ENCODE measurements at regions not wholly inside any gene's neighbourhood (a gene's known extent, or its start where the extent isn't known, plus 50 kb on each side); places are given as distances from the start of the nearest gene placed in this dataset.

DNA sequence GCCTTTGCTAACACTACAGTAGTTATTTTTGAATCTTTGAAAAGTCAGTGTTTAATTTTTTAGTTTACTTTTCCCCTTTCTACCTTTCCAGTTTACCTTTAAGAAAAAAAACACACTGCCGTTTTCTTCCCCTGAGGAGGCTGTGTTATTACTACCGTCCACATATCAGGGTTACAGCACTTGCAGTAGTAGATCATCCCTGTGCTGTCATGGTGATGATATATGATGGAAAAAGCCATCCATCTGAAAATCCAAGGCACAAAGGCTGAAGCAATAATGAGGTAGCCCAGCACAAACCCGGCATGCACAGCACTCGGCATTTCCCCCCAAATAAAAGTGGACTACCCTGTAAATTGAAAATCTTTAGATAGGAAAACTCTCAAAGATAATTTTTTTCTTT is 258.7 kb downstream of the CXXC4 start:
- TF ChIP-seq, protein P1, sequence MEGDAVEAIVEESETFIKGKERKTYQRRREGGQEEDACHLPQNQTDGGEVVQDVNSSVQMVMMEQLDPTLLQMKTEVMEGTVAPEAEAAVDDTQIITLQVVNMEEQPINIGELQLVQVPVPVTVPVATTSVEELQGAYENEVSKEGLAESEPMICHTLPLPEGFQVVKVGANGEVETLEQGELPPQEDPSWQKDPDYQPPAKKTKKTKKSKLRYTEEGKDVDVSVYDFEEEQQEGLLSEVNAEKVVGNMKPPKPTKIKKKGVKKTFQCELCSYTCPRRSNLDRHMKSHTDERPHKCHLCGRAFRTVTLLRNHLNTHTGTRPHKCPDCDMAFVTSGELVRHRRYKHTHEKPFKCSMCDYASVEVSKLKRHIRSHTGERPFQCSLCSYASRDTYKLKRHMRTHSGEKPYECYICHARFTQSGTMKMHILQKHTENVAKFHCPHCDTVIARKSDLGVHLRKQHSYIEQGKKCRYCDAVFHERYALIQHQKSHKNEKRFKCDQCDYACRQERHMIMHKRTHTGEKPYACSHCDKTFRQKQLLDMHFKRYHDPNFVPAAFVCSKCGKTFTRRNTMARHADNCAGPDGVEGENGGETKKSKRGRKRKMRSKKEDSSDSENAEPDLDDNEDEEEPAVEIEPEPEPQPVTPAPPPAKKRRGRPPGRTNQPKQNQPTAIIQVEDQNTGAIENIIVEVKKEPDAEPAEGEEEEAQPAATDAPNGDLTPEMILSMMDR (conservative IDR thresholded peaks at IDR 0.05; ENCODE audit: low read depth, low read length), result no peak
- TF ChIP-seq EZH2 (IDR thresholded peaks at IDR 0.05; ENCODE audit: low read length, unreplicated experiment) (no peak), EZH2phosphoT487 (IDR thresholded peaks at IDR 0.05; ENCODE audit: borderline replicate concordance, low read length) (no peak)

Data from PC-3 (cell line).